B cell (primary cell): ENCODE measurements at regions not wholly inside any gene's neighbourhood (a gene's known extent, or its start where the extent isn't known, plus 50 kb on each side); places are given as distances from the start of the nearest gene placed in this dataset.

Source experiments
- ATAC-seq: fragments of 200-7000 bp; cut with Tn5 transposase; one replicate; pipeline ENCODE4 v1.10.0; 2021; ENCODE audit warnings: low read depth, mild to moderate bottlenecking, moderate number of reproducible peaks, moderate library complexity
- CTCF ChIA-PET: fragments of 350-600 bp; sonication (Branson Sonifier 250); formaldehyde crosslinking; loops from one replicate; lab custom pipeline; 2021; ENCODE audit warnings: antibody characterized with exemption, inconsistent platforms; lab: Charles Lee
- POLR2A ChIA-PET: fragments of 350-600 bp; sonication (Branson Sonifier 250); formaldehyde crosslinking; loops from one replicate; lab custom pipeline; 2021; ENCODE audit warnings: antibody characterized with exemption; lab: Charles Lee
- DNase-seq: peaks from one replicate; pipeline ENCODE4 v3.0.0; 2013
- H2AFZ ChIP-seq: 2 replicates; pipeline ENCODE4 v1.6.1; 2012; ENCODE audit warnings: mild to moderate bottlenecking, low read depth, low read length; ENCODE audit not compliant: insufficient read depth, poor library complexity, severe bottlenecking
- H3K27ac ChIP-seq, 2 donors: 1 replicate in 1 of 2; 2 replicates in 1 of 2; pipeline ENCODE4 v1.5.1; 2012 to 2013; ENCODE audit warnings: low read length in 2 of 2, mild to moderate bottlenecking in 2 of 2, moderate library complexity in 1 of 2
- H3K27me3 ChIP-seq, 4 experiments: fragments of 200-600 bp in 1 of 4; sonication (generic) in 1 of 4; replicated peaks in 1 of 4; 1 replicate in 2 of 4; 2 replicates in 2 of 4; pipeline versions ENCODE4 v1.6.1 to v1.7.0; 2013 to 2016; ENCODE audit warnings: low read length in 3 of 4, mild to moderate bottlenecking in 2 of 4, mixed read lengths in 1 of 4, moderate library complexity in 1 of 4; ENCODE audit not compliant: insufficient read depth in 4 of 4, control insufficient read depth in 3 of 4; ENCODE audit errors: control extremely low read depth in 1 of 4
- H3K36me3 ChIP-seq, 2 experiments: replicated peaks in 1 of 2; 1 replicate in 1 of 2; 2 replicates in 1 of 2; pipeline versions ENCODE4 v1.6.1 to v1.7.1; 2013; ENCODE audit warnings: low read length in 1 of 2; ENCODE audit not compliant: insufficient read depth in 2 of 2, control insufficient read depth in 1 of 2; ENCODE audit errors: control extremely low read depth in 1 of 2, extremely low read depth in 1 of 2
- H3K4me1 ChIP-seq, 2 donors: fragments of 200-600 bp in 1 of 2; sonication (generic) in 1 of 2; 1 replicate in 1 of 2; 2 replicates in 1 of 2; pipeline versions ENCODE4 v1.5.1 to v1.6.1; 2013 to 2017; ENCODE audit warnings: low read length in 2 of 2; ENCODE audit not compliant: control insufficient read depth in 2 of 2, insufficient read depth in 2 of 2
- H3K4me2 ChIP-seq: replicated peaks from 2 replicates; pipeline ENCODE3; 2012; ENCODE audit warnings: mild to moderate bottlenecking, low read depth, low read length; ENCODE audit not compliant: poor library complexity, severe bottlenecking
- H3K4me3 ChIP-seq, 5 experiments: fragments of 200-600 bp in 1 of 5; sonication (generic) in 1 of 5; 1 replicate in 3 of 5; 2 replicates in 2 of 5; pipeline versions ENCODE4 v1.5.1 to v1.7.0; 2011 to 2016; ENCODE audit warnings: low read length in 4 of 5, mild to moderate bottlenecking in 4 of 5, low read depth in 2 of 5, control low read depth in 1 of 5, moderate library complexity in 1 of 5; ENCODE audit not compliant: insufficient read depth in 1 of 5; ENCODE audit errors: control extremely low read depth in 1 of 5, extremely low read depth in 1 of 5
- H3K79me2 ChIP-seq: fragments of 200-600 bp; sonication (generic); one replicate; pipeline ENCODE4 v1.6.0; 2016; ENCODE audit warnings: low read length; ENCODE audit not compliant: control insufficient read depth, insufficient read depth
- H3K9ac ChIP-seq: fragments of 200-600 bp; sonication (generic); 2 replicates; pipeline ENCODE4 v1.6.1; 2017; ENCODE audit warnings: mild to moderate bottlenecking, low read length, moderate library complexity
- H3K9me3 ChIP-seq, 3 donors: one replicate each; pipeline versions ENCODE4 v1.6.1 to v1.7.1; 2013; ENCODE audit warnings: low read length in 2 of 3; ENCODE audit not compliant: control insufficient read depth in 2 of 3, insufficient read depth in 1 of 3; ENCODE audit errors: control extremely low read depth in 1 of 3
- H4K20me1 ChIP-seq: 2 replicates; pipeline ENCODE4 v1.6.0; 2012; ENCODE audit warnings: mild to moderate bottlenecking, low read length; ENCODE audit not compliant: insufficient read depth, control insufficient read depth, poor library complexity, severe bottlenecking
- H3K27ac Mint-ChIP-seq: one replicate; pipeline ENCODE4 v1.8.0; 2021; ENCODE audit warnings: mixed read lengths
- H3K27me3 Mint-ChIP-seq: one replicate; pipeline ENCODE4 v1.8.0; 2021; ENCODE audit warnings: mixed read lengths
- H3K4me1 Mint-ChIP-seq: one replicate; pipeline ENCODE4 v1.8.0; 2021; ENCODE audit warnings: mixed read lengths
- H3K4me3 Mint-ChIP-seq: one replicate; pipeline ENCODE4 v1.8.0; 2021; ENCODE audit warnings: mixed read lengths
- H3K9me3 Mint-ChIP-seq: one replicate; pipeline ENCODE4 v1.8.0; 2022; ENCODE audit warnings: mixed read lengths; ENCODE audit not compliant: insufficient read depth
- EZH2 ChIP-seq: IDR thresholded peaks from 2 replicates; pipeline ENCODE4 v1.6.1; 2012; ENCODE audit warnings: borderline replicate concordance, low read depth, mild to moderate bottlenecking, moderate library complexity, low read length; ENCODE audit not compliant: insufficient read depth, poor library complexity, severe bottlenecking
- WGBS: methylation state at CpG from one replicate; pipeline ENCODE4 v1.1.5; 2013; ENCODE audit warnings: missing lambda C conversion rate; ENCODE audit not compliant: insufficient coverage; 5-methylcytosine and 5-hydroxymethylcytosine counted together
- intact Hi-C: fragments of 100-400 bp; cut with micrococcal nuclease; formaldehyde crosslinking; loops from one replicate; pipeline ENCODE4 v1.10.0; 2022
- TF ChIP-seq, protein P1 (sequence below): fragments of 200-600 bp; IDR thresholded peaks from one replicate; pipeline ENCODE4 v1.8.0; 2022; ENCODE audit warnings: antibody characterized with exemption, mild to moderate bottlenecking

- ChIA-PET POLR2A (no interaction called here), CTCF (no interaction called here)
- intact Hi-C loops, result no loop called here
- Mint-ChIP-seq H3K27ac (no peak overlapping the region), H3K4me1 (no peaks in the 10 kb centered on the region), H3K4me3 (no peak overlapping the region), H3K9me3 (no peaks in the 10 kb centered on the region), H3K27me3 (no peaks in the 10 kb centered on the region)
- TF ChIP-seq, protein P1, sequence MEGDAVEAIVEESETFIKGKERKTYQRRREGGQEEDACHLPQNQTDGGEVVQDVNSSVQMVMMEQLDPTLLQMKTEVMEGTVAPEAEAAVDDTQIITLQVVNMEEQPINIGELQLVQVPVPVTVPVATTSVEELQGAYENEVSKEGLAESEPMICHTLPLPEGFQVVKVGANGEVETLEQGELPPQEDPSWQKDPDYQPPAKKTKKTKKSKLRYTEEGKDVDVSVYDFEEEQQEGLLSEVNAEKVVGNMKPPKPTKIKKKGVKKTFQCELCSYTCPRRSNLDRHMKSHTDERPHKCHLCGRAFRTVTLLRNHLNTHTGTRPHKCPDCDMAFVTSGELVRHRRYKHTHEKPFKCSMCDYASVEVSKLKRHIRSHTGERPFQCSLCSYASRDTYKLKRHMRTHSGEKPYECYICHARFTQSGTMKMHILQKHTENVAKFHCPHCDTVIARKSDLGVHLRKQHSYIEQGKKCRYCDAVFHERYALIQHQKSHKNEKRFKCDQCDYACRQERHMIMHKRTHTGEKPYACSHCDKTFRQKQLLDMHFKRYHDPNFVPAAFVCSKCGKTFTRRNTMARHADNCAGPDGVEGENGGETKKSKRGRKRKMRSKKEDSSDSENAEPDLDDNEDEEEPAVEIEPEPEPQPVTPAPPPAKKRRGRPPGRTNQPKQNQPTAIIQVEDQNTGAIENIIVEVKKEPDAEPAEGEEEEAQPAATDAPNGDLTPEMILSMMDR, result no peak
- TF ChIP-seq EZH2, result no peak
- no peak overlapping the region for H2AFZ ChIP-seq
- WGBS, result no CpG with 5 or more reads among the region's 3 CpGs
- DNase-seq, result no peak
- H3K9me3 ChIP-seq, result no peaks in the 10 kb centered on the region
- no peak overlapping the region for H3K9ac ChIP-seq
- H3K4me1 ChIP-seq, result no peaks in the 10 kb centered on the region
- no peaks in the 10 kb centered on the region for H4K20me1 ChIP-seq
- H3K79me2 ChIP-seq, result no peaks in the 10 kb centered on the region
- no peak overlapping the region for H3K4me3 ChIP-seq
- no peaks in the 10 kb centered on the region for H3K27me3 ChIP-seq
- no peaks in the 10 kb centered on the region for H3K36me3 ChIP-seq
- no peak overlapping the region for H3K27ac ChIP-seq
- H3K4me2 ChIP-seq, result no peak overlapping the region
- no peak for ATAC-seq
Measured at GRCh38 chr3:117541721-117542120, 832.1 kb downstream of the TUSC7 start.

GRCh38 chr3:117543521-117543920 lies 833.9 kb downstream of the TUSC7 start:
- Histone ChIP-seq H4K20me1 (no peaks in the 10 kb centered on the region), H3K4me3 (no peak overlapping the region), H2AFZ (no peak overlapping the region), H3K27ac (no peak overlapping the region), H3K4me1 (no peaks in the 10 kb centered on the region), H3K27me3 (no peaks in the 10 kb centered on the region), H3K79me2 (no peaks in the 10 kb centered on the region), H3K9ac (no peak overlapping the region), H3K9me3 (no peaks in the 10 kb centered on the region), H3K4me2 (no peak overlapping the region), H3K36me3 (no peaks in the 10 kb centered on the region)
- no peak for ATAC-seq
- CTCF ChIA-PET, result no interaction called here
- no peak for DNase-seq
- Mint-ChIP-seq H3K4me3 (no peak overlapping the region), H3K27me3 (no peaks in the 10 kb centered on the region), H3K27ac (no peak overlapping the region), H3K9me3 (no peaks in the 10 kb centered on the region), H3K4me1 (no peaks in the 10 kb centered on the region)
- no peak for TF ChIP-seq EZH2
- TF ChIP-seq, protein P1, result no peak
- WGBS, result no CpG with 5 or more reads among the region's 1 CpG
- intact Hi-C loops, result no loop called here
- POLR2A ChIA-PET, result no interaction called here
